ENCODE measurements at regions not wholly inside any gene's neighbourhood (a gene's known extent, or its start where the extent isn't known, plus 50 kb on each side); places are given as distances from the start of the nearest gene placed in this dataset.

GRCh38 chr9:99621040-99621439 lies 200.6 kb upstream of the NR4A3 start:
- TF ChIP-seq POLR2A (IDR thresholded peaks at IDR 0.05; ENCODE audit: low read depth, low read length) = no peak
- no peak for TF ChIP-seq TAF1 (IDR thresholded peaks at IDR 0.05; ENCODE audit: borderline replicate concordance, low read depth, low read length)
- TF ChIP-seq POLR2AphosphoS5 (IDR thresholded peaks at IDR 0.05; ENCODE audit: low read depth, low read length) = no peak
